Neural progenitor cell (in vitro differentiated cells): ENCODE measurements at regions not wholly inside any gene's neighbourhood (a gene's known extent, or its start where the extent isn't known, plus 50 kb on each side); places are given as distances from the start of the nearest gene placed in this dataset.

Experiments
- DNase-seq: peaks from one replicate; pipeline ENCODE4 v3.0.0-alpha.2; 2016; ENCODE audit warnings: low spot score
- H2AFZ ChIP-seq: fragments of 200-600 bp; sonication (generic); replicated peaks from 2 replicates; pipeline ENCODE4 v1.6.1; 2016; ENCODE audit warnings: antibody characterized with exemption
- H3F3A ChIP-seq: fragments of 200-600 bp; sonication (generic); 2 replicates; pipeline ENCODE4 v1.6.1; 2016; ENCODE audit warnings: antibody characterized with exemption, low read depth
- H3K27ac ChIP-seq: fragments of 200-600 bp; sonication (generic); 2 replicates; pipeline ENCODE4 v1.5.1; 2016; ENCODE audit warnings: mild to moderate bottlenecking
- H3K27me3 ChIP-seq: fragments of 200-600 bp; sonication (generic); 2 replicates; pipeline ENCODE4 v1.6.1; 2016; ENCODE audit warnings: mild to moderate bottlenecking, moderate library complexity
- H3K36me3 ChIP-seq: fragments of 200-600 bp; sonication (generic); 2 replicates; pipeline ENCODE4 v1.5.1; 2016
- H3K4me1 ChIP-seq: fragments of 200-600 bp; sonication (generic); 2 replicates; pipeline ENCODE4 v1.6.1; 2016; ENCODE audit warnings: mixed run types
- H3K4me2 ChIP-seq: fragments of 200-600 bp; sonication (generic); 2 replicates; pipeline ENCODE4 v1.6.1; 2016
- H3K4me3 ChIP-seq: fragments of 200-600 bp; sonication (generic); 2 replicates; pipeline ENCODE4 v1.5.1; 2016
- H3K79me2 ChIP-seq: fragments of 200-600 bp; sonication (generic); 2 replicates; pipeline ENCODE4 v1.6.1; 2016; ENCODE audit warnings: low read depth
- H3K9ac ChIP-seq: fragments of 200-600 bp; sonication (generic); 2 replicates; pipeline ENCODE4 v1.6.1; 2016
- H3K9me3 ChIP-seq: fragments of 200-600 bp; sonication (generic); 2 replicates; pipeline ENCODE4 v1.5.1; 2016; ENCODE audit warnings: low read depth
- H4K20me1 ChIP-seq: fragments of 200-600 bp; sonication (generic); 2 replicates; pipeline ENCODE4 v1.6.1; 2016; ENCODE audit warnings: low read depth
- H3K27ac Mint-ChIP-seq: 3 replicates; pipeline ENCODE4 v1.8.0; 2021; ENCODE audit warnings: mixed read lengths
- H3K27me3 Mint-ChIP-seq: 2 replicates; pipeline ENCODE4 v1.8.0; 2022; ENCODE audit warnings: low read depth, mild to moderate bottlenecking, inconsistent platforms, moderate library complexity, mixed read lengths; ENCODE audit not compliant: insufficient read depth
- H3K36me3 Mint-ChIP-seq: 3 replicates; pipeline ENCODE4 v1.8.0; 2021; ENCODE audit warnings: mixed read lengths
- H3K4me1 Mint-ChIP-seq: 3 replicates; pipeline ENCODE4 v1.8.0; 2021; ENCODE audit warnings: mixed read lengths
- H3K4me3 Mint-ChIP-seq: 3 replicates; pipeline ENCODE4 v1.8.0; 2021; ENCODE audit warnings: mild to moderate bottlenecking, moderate library complexity, mixed read lengths
- H3K9me3 Mint-ChIP-seq: 3 replicates; pipeline ENCODE4 v1.8.0; 2020; ENCODE audit warnings: mixed read lengths
- CTCF ChIP-seq: fragments of 200-600 bp; sonication (generic); IDR thresholded peaks from 2 replicates; pipeline ENCODE4 v1.5.1; 2017; ENCODE audit warnings: antibody characterized with exemption, mild to moderate bottlenecking
- EZH2 ChIP-seq: fragments of 200-600 bp; sonication (generic); IDR thresholded peaks from 2 replicates; pipeline ENCODE4 v1.6.1; 2017; ENCODE audit warnings: antibody characterized with exemption, mild to moderate bottlenecking, moderate library complexity
- EZH2phosphoT487 ChIP-seq: fragments of 200-600 bp; sonication (generic); IDR thresholded peaks from 2 replicates; pipeline ENCODE4 v1.6.1; 2017; ENCODE audit warnings: antibody characterized with exemption

GRCh38 chr1:226793620-226794276 lies 54.7 kb upstream of the ITPKB start:
- no peak for TF ChIP-seq EZH2
- TF ChIP-seq CTCF = no peak
- no peak for TF ChIP-seq EZH2phosphoT487
- peaks cover 2% of the 10 kb centered on the region for H3K9me3 Mint-ChIP-seq
- peaks cover 5% of the 10 kb centered on the region for H3K27me3 Mint-ChIP-seq
- no peak overlapping the region for H3K4me3 ChIP-seq
- H3K4me3 Mint-ChIP-seq = no peak overlapping the region
- H3K27me3 ChIP-seq = no peaks in the 10 kb centered on the region
- H3K79me2 ChIP-seq = no peaks in the 10 kb centered on the region
- DNase-seq = no peak
- no peaks in the 10 kb centered on the region for H3K36me3 Mint-ChIP-seq
- no peaks in the 10 kb centered on the region for H4K20me1 ChIP-seq
- H3F3A ChIP-seq = no peaks in the 10 kb centered on the region
- H3K4me1 Mint-ChIP-seq = no peaks in the 10 kb centered on the region
- H3K36me3 ChIP-seq = no peaks in the 10 kb centered on the region
- H3K27ac Mint-ChIP-seq = no peak overlapping the region
- no peaks in the 10 kb centered on the region for H3K9me3 ChIP-seq
- no peak overlapping the region for H3K27ac ChIP-seq
- no peak overlapping the region for H3K4me2 ChIP-seq
- H3K4me1 ChIP-seq = no peaks in the 10 kb centered on the region
- H3K9ac ChIP-seq = no peak overlapping the region
- no peak overlapping the region for H2AFZ ChIP-seq

GRCh38 chr1:226792368-226792767 lies 53.3 kb upstream of the ITPKB start:
- Mint-ChIP-seq H3K27ac (no peak overlapping the region), H3K4me3 (no peak overlapping the region), H3K27me3 (peaks cover 8% of the 10 kb centered on the region), H3K36me3 (no peaks in the 10 kb centered on the region), H3K9me3 (peaks cover 2% of the 10 kb centered on the region), H3K4me1 (peaks cover under 1% of the 10 kb centered on the region)
- Histone ChIP-seq H3K4me2 (no peak overlapping the region), H4K20me1 (no peaks in the 10 kb centered on the region), H3K27ac (no peak overlapping the region), H3K4me3 (no peak overlapping the region), H3K36me3 (no peaks in the 10 kb centered on the region), H3K4me1 (no peaks in the 10 kb centered on the region), H3K79me2 (no peaks in the 10 kb centered on the region), H3F3A (no peaks in the 10 kb centered on the region), H3K9ac (no peak overlapping the region), H3K9me3 (no peaks in the 10 kb centered on the region), H2AFZ (no peak overlapping the region), H3K27me3 (no peaks in the 10 kb centered on the region)
- no peak for TF ChIP-seq EZH2
- no peak for DNase-seq

GRCh38 chr1:226790545-226791181 lies 51.6 kb upstream of the ITPKB start:
- peaks cover 8% of the 10 kb centered on the region for H3K27me3 Mint-ChIP-seq
- Histone ChIP-seq H3K9me3 (no peaks in the 10 kb centered on the region), H3K27me3 (no peaks in the 10 kb centered on the region), H3K4me2 (no peak overlapping the region), H4K20me1 (no peaks in the 10 kb centered on the region), H3K4me3 (no peak overlapping the region), H3K79me2 (no peaks in the 10 kb centered on the region), H3K9ac (no peak overlapping the region), H3F3A (no peaks in the 10 kb centered on the region), H3K27ac (no peak overlapping the region), H2AFZ (no peak overlapping the region), H3K36me3 (no peaks in the 10 kb centered on the region), H3K4me1 (no peaks in the 10 kb centered on the region)
- H3K36me3 Mint-ChIP-seq = no peaks in the 10 kb centered on the region
- no peak overlapping the region for H3K4me3 Mint-ChIP-seq
- no peak for DNase-seq
- H3K4me1 Mint-ChIP-seq = peaks cover 4% of the 10 kb centered on the region
- H3K9me3 Mint-ChIP-seq = peaks cover 2% of the 10 kb centered on the region
- no peak overlapping the region for H3K27ac Mint-ChIP-seq
- TF ChIP-seq EZH2 (no peak), EZH2phosphoT487 (no peak), CTCF (no peak)

- Histone ChIP-seq H3K9me3 (no peaks in the 10 kb centered on the region), H3K4me1 (peaks cover 7% of the 10 kb centered on the region), H4K20me1 (no peaks in the 10 kb centered on the region), H3K4me3 (no peak overlapping the region), H2AFZ (no peak overlapping the region), H3F3A (peaks cover 4% of the 10 kb centered on the region), H3K4me2 (no peak overlapping the region), H3K36me3 (no peaks in the 10 kb centered on the region), H3K79me2 (no peaks in the 10 kb centered on the region), H3K27me3 (no peaks in the 10 kb centered on the region), H3K27ac (no peak overlapping the region), H3K9ac (no peak overlapping the region)
- no peak for DNase-seq
- Mint-ChIP-seq H3K4me1 (peaks cover 13% of the 10 kb centered on the region), H3K27me3 (peaks cover 7% of the 10 kb centered on the region), H3K27ac (no peak overlapping the region), H3K9me3 (no peaks in the 10 kb centered on the region), H3K36me3 (no peaks in the 10 kb centered on the region), H3K4me3 (no peak overlapping the region)
- no peak for TF ChIP-seq EZH2phosphoT487
- no peak for TF ChIP-seq CTCF
- TF ChIP-seq EZH2 = no peak
Observed at GRCh38 chr1:226788965-226789364, 49.9 kb upstream of the ITPKB start.
